ENCODE measurements at regions not wholly inside any gene's neighbourhood (a gene's known extent, or its start where the extent isn't known, plus 50 kb on each side); places are given as distances from the start of the nearest gene placed in this dataset.
A peak's percentile ranks its signal among the peaks of the same experiment; 100 is the strongest.
"Not testable (repeated sequence)": the region's sequence is repeated elsewhere in the genome, so short reads cannot be mapped to it uniquely, and the experiment has no call there.

DNA sequence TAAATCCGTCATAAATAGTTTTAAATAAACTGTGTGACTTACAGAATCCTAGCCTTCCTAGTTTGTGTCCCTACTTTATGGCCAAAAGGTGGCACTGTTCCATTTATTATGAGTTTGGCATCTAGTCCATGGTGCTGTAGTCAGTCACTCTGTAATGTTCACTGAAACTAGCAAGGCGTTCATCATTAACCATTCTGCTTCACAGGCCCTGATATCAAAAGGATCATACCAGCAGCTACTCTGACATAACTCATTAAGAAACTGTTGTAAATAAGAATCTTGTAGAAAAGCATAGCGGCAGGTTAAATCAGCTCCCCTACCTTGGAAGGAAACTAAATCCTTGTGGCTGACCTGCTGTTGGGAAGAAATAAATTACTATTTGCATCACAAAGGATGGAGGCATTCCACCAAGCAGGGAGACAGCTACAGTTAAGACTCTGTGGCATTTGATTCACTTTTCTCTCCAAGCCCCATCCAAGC lies 919.6 kb upstream of the DIAPH2 start:
- H3K4me1 ChIP-seq (ENCODE audit: control insufficient read depth, low read depth, low read length): peaks cover 26% of the 10 kb centered on the region
- H3K27me3 ChIP-seq (ENCODE audit: control insufficient read depth, insufficient read depth, low read length): no peaks in the 10 kb centered on the region
- no peaks in the 10 kb centered on the region for H3K9me3 ChIP-seq (ENCODE audit: control insufficient read depth, low read depth, low read length)
- H3K4me3 ChIP-seq (ENCODE audit: low read length): peak overlapping the region; percentile 55
- no peaks in the 10 kb centered on the region for H3K36me3 ChIP-seq (ENCODE audit: control insufficient read depth, low read depth, low read length)
- H3K27ac ChIP-seq (ENCODE audit: low read length): peak overlapping the region; percentile 67
- H3K9ac ChIP-seq (ENCODE audit: low read length): peak overlapping the region; percentile 46

DNA sequence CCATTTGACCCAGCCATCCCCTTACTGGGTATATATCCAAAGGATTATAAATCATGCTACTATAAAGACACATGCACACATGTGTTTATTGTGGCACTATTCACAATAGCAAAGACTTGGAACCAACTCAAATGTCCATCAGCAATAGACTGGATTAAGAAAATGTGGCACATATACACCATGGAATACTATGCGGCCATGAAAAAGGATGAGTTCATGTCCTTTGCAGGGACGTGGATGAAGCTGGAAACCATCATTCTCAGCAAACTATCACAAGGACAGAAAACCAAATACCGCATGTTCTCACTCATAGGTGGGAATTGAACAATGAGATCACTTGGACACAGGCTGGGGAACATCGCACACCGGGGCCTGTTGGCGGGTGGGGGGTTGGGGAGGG lies 913.4 kb upstream of the DIAPH2 start:
- not testable (repeated sequence) for H3K27ac ChIP-seq (ENCODE audit: low read length); H3K9ac ChIP-seq (ENCODE audit: low read length); H3K9me3 ChIP-seq (ENCODE audit: control insufficient read depth, low read depth, low read length); H3K4me3 ChIP-seq (ENCODE audit: low read length); H3K27me3 ChIP-seq (ENCODE audit: control insufficient read depth, insufficient read depth, low read length); H3K4me1 ChIP-seq (ENCODE audit: control insufficient read depth, low read depth, low read length); H3K36me3 ChIP-seq (ENCODE audit: control insufficient read depth, low read depth, low read length)

DNA sequence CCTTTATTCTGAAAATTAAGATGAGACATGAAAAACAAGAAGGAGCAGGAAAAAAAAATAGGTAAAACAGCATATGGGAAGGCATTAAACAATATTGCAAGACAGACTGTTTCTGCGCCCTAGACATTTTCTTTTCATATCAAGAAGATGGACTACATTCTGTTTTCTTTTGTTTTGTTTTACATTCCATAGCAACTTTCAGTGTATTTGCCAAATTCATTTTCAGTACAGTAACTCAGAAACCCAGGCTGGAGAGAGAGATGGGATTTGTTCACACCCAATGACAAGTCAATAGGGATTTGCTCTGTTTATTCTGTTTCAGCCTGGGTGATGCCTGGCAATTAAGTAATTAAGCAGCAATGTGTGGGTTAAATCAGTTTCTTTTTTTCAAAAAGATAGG lies 892.8 kb upstream of the DIAPH2 start:
- no peak overlapping the region for H3K4me3 ChIP-seq (ENCODE audit: low read length)
- H3K9ac ChIP-seq (ENCODE audit: low read length): no peak overlapping the region
- no peak overlapping the region for H3K27ac ChIP-seq (ENCODE audit: low read length)
- no peaks in the 10 kb centered on the region for H3K36me3 ChIP-seq (ENCODE audit: control insufficient read depth, low read depth, low read length)
- no peaks in the 10 kb centered on the region for H3K27me3 ChIP-seq (ENCODE audit: control insufficient read depth, insufficient read depth, low read length)
- no peaks in the 10 kb centered on the region for H3K4me1 ChIP-seq (ENCODE audit: control insufficient read depth, low read depth, low read length)
- no peaks in the 10 kb centered on the region for H3K9me3 ChIP-seq (ENCODE audit: control insufficient read depth, low read depth, low read length)

DNA sequence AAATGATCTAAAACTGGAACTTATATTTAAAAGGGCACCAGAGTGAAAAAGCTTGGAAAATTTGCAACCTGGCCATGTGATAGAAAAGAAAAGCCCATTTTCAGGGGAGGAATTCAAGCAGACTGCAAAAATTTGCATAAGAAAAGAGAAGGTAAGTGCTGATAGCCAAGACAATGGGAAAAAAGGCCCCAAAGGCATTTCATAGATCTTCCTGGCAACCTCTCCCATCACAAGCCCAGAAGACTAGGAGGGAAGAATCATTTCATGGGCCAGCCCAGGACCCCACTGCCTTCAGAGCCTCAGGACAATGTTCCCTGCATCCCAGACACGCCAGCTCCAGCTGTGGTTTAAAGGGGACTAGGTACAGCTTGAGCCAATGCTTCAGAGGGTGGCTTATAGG lies 887.3 kb upstream of the DIAPH2 start:
- Histone ChIP-seq H3K27ac (ENCODE audit: low read length) (no peak overlapping the region), H3K4me1 (ENCODE audit: control insufficient read depth, low read depth, low read length) (no peaks in the 10 kb centered on the region), H3K36me3 (ENCODE audit: control insufficient read depth, low read depth, low read length) (no peaks in the 10 kb centered on the region), H3K9ac (ENCODE audit: low read length) (no peak overlapping the region), H3K4me3 (ENCODE audit: low read length) (no peak overlapping the region), H3K27me3 (ENCODE audit: control insufficient read depth, insufficient read depth, low read length) (no peaks in the 10 kb centered on the region), H3K9me3 (ENCODE audit: control insufficient read depth, low read depth, low read length) (no peaks in the 10 kb centered on the region)

DNA sequence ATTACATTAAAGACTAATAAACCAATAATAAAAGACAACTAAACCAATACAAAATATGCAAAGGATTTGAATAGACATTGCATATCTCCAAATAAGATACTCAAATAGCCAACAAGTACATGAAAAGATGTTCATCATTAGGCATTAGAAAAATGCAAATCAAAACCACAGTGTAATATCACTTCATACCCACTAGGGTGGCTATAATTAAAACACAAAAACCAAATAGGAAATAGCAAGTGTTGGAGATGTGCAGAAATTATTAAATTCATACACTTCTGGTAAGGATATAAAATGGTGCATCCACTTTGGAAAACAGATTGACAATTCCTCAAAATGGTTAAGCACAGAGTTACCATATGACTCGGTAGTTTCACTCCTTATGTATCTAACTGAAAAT lies 860.8 kb upstream of the DIAPH2 start:
- Histone ChIP-seq H3K9ac (ENCODE audit: low read length) (no peak overlapping the region), H3K4me3 (ENCODE audit: low read length) (no peak overlapping the region), H3K27me3 (ENCODE audit: control insufficient read depth, insufficient read depth, low read length) (no peaks in the 10 kb centered on the region), H3K4me1 (ENCODE audit: control insufficient read depth, low read depth, low read length) (no peaks in the 10 kb centered on the region), H3K36me3 (ENCODE audit: control insufficient read depth, low read depth, low read length) (no peaks in the 10 kb centered on the region), H3K9me3 (ENCODE audit: control insufficient read depth, low read depth, low read length) (no peaks in the 10 kb centered on the region), H3K27ac (ENCODE audit: low read length) (no peak overlapping the region)

DNA sequence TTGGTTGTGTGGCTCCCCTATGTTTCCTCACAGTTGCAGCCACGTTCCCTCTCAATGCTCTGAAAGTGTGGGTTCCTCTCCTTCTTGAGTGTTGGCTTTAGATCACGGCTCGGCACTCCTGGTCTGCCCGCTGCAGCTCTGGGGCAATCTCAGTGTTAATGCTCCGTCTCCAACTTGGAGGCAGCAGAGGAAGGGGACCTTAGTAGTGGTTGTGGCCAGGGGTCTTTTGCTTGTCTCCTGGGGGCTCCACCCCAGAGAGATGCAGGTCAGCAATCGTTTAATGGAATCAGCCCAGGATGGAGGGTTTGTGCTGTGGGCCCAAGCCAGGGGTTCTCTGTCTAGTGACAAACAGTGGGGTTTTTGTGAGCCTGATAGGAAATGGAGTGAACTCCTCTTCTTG lies 849.4 kb upstream of the DIAPH2 start:
- Histone ChIP-seq H3K36me3 (ENCODE audit: control insufficient read depth, low read depth, low read length) (no peaks in the 10 kb centered on the region), H3K4me1 (ENCODE audit: control insufficient read depth, low read depth, low read length) (no peaks in the 10 kb centered on the region), H3K27me3 (ENCODE audit: control insufficient read depth, insufficient read depth, low read length) (no peaks in the 10 kb centered on the region), H3K9ac (ENCODE audit: low read length) (no peak overlapping the region), H3K9me3 (ENCODE audit: control insufficient read depth, low read depth, low read length) (no peaks in the 10 kb centered on the region), H3K27ac (ENCODE audit: low read length) (no peak overlapping the region), H3K4me3 (ENCODE audit: low read length) (no peak overlapping the region)

DNA sequence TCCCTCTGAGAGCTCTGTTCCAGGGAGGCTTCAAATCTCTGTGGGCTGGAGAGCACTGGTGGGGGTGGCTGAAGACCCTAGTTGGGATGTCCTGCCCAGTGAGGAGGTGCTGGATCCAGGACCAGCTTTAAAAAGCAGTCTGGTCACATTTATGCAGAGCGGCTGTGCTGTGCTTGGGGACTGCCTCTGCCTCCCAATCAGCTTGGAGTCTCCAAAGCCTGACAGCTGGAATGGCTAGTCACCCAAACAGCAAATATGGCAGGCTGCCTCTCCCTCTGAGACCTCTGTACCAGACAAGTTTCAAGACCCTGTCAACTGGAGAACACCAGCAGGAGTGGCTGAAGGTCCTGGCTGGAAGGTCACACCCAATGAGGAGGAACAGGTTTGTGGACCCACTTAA lies 848.1 kb upstream of the DIAPH2 start:
- no peak overlapping the region for H3K9ac ChIP-seq (ENCODE audit: low read length)
- H3K4me1 ChIP-seq (ENCODE audit: control insufficient read depth, low read depth, low read length): no peaks in the 10 kb centered on the region
- no peaks in the 10 kb centered on the region for H3K9me3 ChIP-seq (ENCODE audit: control insufficient read depth, low read depth, low read length)
- no peak overlapping the region for H3K4me3 ChIP-seq (ENCODE audit: low read length)
- H3K36me3 ChIP-seq (ENCODE audit: control insufficient read depth, low read depth, low read length): no peaks in the 10 kb centered on the region
- no peaks in the 10 kb centered on the region for H3K27me3 ChIP-seq (ENCODE audit: control insufficient read depth, insufficient read depth, low read length)
- no peak overlapping the region for H3K27ac ChIP-seq (ENCODE audit: low read length)

DNA sequence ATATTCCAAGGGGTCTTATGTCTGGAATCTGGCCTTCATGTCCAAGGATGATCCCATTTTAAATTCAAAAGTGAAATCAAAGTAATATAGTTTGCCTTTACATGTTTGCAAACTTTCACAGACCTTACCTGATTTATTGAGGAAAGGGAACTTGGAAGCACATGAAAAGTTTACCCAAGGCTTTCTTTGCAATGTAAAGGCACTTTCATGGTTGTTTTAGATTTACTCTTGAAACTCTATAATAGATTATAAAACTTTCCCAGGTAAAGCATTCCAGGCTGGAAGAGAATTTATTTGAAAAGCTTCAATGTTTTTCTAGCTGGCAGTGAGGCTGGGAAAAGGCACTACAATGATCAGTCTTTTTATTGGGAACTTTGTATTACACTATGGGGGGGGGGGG lies 842.8 kb upstream of the DIAPH2 start:
- no peaks in the 10 kb centered on the region for H3K27me3 ChIP-seq (ENCODE audit: control insufficient read depth, insufficient read depth, low read length)
- H3K27ac ChIP-seq (ENCODE audit: low read length): no peak overlapping the region

DNA sequence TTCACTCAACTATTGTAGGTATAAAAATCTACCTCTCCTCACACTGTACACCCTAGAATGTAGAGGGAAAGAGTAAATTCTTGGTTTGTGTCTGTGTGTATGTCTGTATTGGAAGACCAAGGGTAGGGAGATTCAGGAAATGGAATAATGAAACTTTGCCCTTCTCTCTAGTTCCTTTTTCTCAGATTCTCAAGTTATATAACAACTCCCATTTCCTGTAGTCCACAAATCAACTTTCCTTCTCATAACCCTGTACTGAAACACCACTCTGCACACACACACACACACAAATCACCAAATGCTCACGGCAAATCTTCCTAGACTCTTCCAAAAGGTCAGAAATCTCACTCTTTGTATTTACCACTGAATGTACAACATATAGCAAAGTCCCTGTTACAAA lies 824.5 kb upstream of the DIAPH2 start:
- H3K4me3 ChIP-seq (ENCODE audit: low read length): no peak overlapping the region
- no peaks in the 10 kb centered on the region for H3K36me3 ChIP-seq (ENCODE audit: control insufficient read depth, low read depth, low read length)
- H3K27ac ChIP-seq (ENCODE audit: low read length): no peak overlapping the region
- H3K27me3 ChIP-seq (ENCODE audit: control insufficient read depth, insufficient read depth, low read length): no peaks in the 10 kb centered on the region
- no peaks in the 10 kb centered on the region for H3K4me1 ChIP-seq (ENCODE audit: control insufficient read depth, low read depth, low read length)
- H3K9me3 ChIP-seq (ENCODE audit: control insufficient read depth, low read depth, low read length): no peaks in the 10 kb centered on the region
- no peak overlapping the region for H3K9ac ChIP-seq (ENCODE audit: low read length)

More for the DNA sequence above, 842.8 kb upstream of the DIAPH2 start:
- H3K4me1 ChIP-seq (ENCODE audit: control insufficient read depth, low read depth, low read length): no peaks in the 10 kb centered on the region
- no peaks in the 10 kb centered on the region for H3K36me3 ChIP-seq (ENCODE audit: control insufficient read depth, low read depth, low read length)
- no peak overlapping the region for H3K4me3 ChIP-seq (ENCODE audit: low read length)
- no peak overlapping the region for H3K9ac ChIP-seq (ENCODE audit: low read length)
- H3K9me3 ChIP-seq (ENCODE audit: control insufficient read depth, low read depth, low read length): no peaks in the 10 kb centered on the region

DNA sequence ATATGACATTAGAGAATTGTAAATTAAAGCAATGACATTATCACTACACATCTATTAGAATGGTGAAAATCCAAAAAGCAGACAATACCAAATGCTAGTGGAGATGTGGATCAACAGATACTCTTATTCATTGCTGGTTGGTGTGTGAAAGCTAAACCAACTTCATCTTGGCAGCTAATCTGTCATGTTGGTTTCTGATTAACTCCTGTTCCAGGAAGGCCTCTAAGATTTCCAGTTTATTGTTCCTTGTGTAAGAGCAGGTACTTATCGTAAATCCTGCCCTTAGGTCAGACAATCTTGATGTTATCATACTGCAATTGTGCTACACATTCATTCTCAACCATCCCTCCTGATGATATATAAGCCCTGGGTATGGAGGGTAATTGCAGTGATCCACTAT lies 809.0 kb upstream of the DIAPH2 start:
- Histone ChIP-seq H3K27ac (ENCODE audit: low read length) (no peak overlapping the region), H3K27me3 (ENCODE audit: control insufficient read depth, insufficient read depth, low read length) (no peaks in the 10 kb centered on the region), H3K9me3 (ENCODE audit: control insufficient read depth, low read depth, low read length) (no peaks in the 10 kb centered on the region), H3K36me3 (ENCODE audit: control insufficient read depth, low read depth, low read length) (no peaks in the 10 kb centered on the region), H3K9ac (ENCODE audit: low read length) (no peak overlapping the region), H3K4me1 (ENCODE audit: control insufficient read depth, low read depth, low read length) (no peaks in the 10 kb centered on the region), H3K4me3 (ENCODE audit: low read length) (no peak overlapping the region)

DNA sequence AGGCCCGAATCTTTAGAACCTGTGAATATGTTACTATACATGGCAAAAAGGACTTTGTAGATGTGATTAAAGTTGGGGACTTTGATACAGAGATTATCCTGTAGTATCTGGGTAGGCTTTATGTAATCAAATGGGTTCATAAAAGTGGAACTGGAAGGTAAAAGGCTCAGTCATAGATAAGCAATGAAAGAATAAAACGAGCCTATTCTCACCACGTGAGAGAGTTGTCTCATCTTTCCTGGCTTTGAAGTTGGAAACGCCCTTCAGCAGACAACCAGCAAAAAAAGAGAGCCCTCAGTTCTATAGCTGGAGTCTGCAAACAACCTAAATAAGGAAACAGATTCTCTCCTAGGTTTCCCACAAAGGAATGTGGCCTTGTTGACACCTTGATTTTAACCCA lies 805.8 kb upstream of the DIAPH2 start:
- H3K4me1 ChIP-seq (ENCODE audit: control insufficient read depth, low read depth, low read length): no peaks in the 10 kb centered on the region
- no peak overlapping the region for H3K27ac ChIP-seq (ENCODE audit: low read length)
- no peaks in the 10 kb centered on the region for H3K36me3 ChIP-seq (ENCODE audit: control insufficient read depth, low read depth, low read length)
- H3K4me3 ChIP-seq (ENCODE audit: low read length): no peak overlapping the region
- no peaks in the 10 kb centered on the region for H3K9me3 ChIP-seq (ENCODE audit: control insufficient read depth, low read depth, low read length)
- H3K27me3 ChIP-seq (ENCODE audit: control insufficient read depth, insufficient read depth, low read length): no peaks in the 10 kb centered on the region
- no peak overlapping the region for H3K9ac ChIP-seq (ENCODE audit: low read length)

DNA sequence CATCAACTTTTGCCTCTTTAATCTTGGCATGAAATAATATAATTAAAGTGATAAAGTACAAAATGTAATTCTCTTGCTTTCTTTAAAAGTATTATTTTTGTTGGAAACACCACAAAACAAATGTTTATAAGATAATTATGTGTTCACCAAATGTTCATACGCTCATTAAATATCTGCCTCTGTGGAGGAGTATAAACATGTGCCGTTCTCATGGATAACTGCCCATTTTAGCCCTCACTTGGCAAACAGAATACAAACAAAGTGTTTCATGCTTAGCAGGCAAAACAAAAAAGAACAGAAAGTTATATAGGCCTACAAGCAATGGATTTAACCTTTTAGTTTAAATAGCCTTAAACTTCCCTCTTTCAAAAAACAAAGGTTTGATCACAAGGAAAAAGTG lies 800.5 kb upstream of the DIAPH2 start:
- no peak overlapping the region for H3K4me3 ChIP-seq (ENCODE audit: low read length)
- H3K27me3 ChIP-seq (ENCODE audit: control insufficient read depth, insufficient read depth, low read length): no peaks in the 10 kb centered on the region
- no peaks in the 10 kb centered on the region for H3K9me3 ChIP-seq (ENCODE audit: control insufficient read depth, low read depth, low read length)
- no peaks in the 10 kb centered on the region for H3K36me3 ChIP-seq (ENCODE audit: control insufficient read depth, low read depth, low read length)
- no peak overlapping the region for H3K27ac ChIP-seq (ENCODE audit: low read length)
- H3K9ac ChIP-seq (ENCODE audit: low read length): no peak overlapping the region
- no peaks in the 10 kb centered on the region for H3K4me1 ChIP-seq (ENCODE audit: control insufficient read depth, low read depth, low read length)

Data from iPS-18a (cell line).